GM18511 (cell line): ENCODE measurements at regions not wholly inside any gene's neighbourhood (a gene's known extent, or its start where the extent isn't known, plus 50 kb on each side); places are given as distances from the start of the nearest gene placed in this dataset.

ENCODE experiments used
- ATAC-seq: cut with Tn5 transposase; IDR thresholded peaks from one replicate; pipeline ENCODE4 v1.9.1; 2021; ENCODE audit warnings: mild to moderate bottlenecking, moderate library complexity; ENCODE audit not compliant: unreplicated experiment

DNA sequence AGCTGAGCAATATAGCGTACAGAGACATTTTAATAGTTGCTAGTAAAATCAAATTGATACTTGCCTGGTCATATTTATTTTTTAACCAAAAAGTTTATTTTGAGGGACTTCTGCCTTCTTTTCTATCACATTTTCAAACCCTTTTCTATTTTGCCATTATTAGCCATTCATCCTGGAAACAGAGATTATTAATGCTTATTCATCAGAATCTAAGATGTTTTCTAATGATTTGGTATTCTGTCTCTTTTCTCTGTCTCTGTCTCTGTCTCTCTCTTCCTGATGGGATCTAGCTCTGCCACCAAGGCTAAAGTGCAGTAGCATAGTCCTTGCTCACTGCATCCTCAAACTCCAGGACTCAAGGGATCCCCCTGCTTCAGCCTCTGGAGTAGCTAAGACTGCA lies 871.3 kb upstream of the CDH8 start:
- no peak for ATAC-seq

DNA sequence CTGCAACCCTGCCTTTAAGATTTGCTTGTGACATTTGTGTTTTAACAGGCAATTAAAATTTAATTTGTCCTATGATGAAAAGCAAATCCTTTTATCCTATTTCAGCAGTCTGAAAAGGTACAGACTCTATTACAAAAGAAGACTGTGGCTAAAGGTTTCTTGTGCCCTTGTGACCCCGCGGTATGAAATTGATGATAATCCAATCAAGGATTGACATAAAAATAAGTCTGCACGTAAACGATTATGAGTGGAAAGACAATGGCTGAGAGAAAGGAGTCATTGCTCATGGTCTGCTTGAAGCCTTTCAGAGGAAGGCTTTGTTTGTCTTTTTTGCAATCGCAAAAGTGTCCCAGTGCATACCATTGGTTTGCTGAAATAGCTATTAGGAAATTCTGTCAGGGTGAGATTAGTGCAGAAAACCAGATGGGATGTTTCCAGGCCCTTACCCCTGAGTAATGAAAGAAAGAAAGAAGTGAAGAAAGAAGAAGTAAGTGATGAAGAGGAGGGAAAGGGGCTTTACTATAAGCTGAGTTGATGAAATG lies 867.8 kb upstream of the CDH8 start:
- no peak for ATAC-seq

DNA sequence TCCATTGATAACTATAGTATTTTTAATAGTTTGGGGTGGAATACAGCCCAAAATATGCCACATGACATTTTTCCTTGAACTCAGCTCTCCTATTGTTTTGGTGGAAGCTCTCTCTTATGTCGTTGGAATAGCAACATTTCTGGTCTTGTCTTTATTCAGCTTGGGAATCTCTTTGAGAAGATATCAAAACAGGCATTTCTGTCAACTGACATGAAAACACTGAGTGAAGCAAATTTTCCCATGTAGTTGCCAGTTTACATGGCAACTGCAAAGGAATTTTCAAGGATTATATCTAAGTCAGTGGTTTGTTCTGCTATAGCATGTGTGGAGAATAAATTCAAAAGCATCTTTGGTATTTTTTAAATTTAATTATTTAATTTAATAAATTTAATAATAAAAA lies 863.5 kb upstream of the CDH8 start:
- ATAC-seq = no peak

DNA sequence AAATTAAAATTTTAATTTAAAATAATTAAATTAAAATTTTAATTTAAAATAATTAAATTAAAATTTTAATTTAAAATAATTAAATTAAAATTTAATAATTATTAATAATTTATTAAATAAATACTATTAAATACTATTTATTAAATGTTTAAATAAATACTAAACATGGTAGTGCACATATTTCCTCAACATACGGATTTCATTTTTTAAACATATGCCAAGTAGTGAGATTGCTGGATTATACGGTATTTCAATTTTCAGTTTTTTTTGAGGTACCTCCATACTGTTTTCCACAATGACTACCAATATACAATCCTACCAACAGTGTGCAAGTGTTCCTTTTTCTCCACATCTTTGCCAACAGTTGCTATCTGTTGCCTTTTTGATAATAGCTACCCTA lies 852.9 kb upstream of the CDH8 start:
- no peak for ATAC-seq

DNA sequence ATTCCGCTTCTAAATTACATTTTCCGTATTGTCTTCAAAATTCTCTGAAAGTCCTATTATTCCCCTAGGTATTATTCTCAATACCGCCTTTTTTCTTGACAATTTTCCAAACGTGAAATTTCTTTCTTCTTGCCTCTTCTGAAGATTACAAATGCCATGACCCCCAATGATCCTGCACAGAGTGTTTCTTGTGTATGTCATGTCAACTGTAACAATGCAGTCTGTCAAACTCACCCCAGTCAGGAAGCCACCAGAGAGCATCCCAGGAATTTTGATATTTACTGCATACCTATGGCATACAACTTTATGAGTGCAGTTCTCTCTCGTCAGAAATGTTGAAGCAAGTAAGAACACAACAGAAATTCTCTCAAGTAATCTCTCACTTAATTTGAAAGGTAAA lies 847.3 kb upstream of the CDH8 start:
- no peak for ATAC-seq

DNA sequence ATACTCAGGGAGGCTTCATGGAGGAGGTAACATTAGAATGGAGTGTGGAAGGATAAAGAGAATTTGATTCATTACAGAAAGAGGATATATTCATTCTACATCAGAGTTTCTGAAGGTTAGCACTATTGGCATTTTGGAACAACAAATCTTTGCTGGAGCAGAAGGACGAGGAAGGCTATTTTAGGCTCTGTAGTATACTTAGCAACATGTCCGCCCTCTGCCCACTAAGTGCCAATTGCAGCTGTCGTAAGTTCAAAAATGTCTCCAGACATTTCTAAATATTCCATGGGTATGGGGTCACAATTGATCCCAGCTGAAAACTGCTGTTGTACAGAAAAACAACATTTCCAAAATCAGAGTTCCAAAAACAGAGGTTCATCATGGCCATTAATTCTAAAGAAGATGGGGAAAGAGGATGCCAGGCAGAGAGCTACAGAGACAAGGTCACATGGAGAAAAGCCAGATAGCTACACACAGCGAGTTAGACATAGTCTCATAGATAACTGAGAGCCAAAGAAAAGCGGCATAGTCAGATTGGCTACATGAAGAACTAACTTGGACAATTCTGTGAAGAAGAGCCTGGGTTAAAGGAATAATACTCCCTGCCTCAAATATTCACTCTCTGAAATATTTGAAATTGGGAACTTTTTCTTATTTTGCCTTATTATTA lies 846.4 kb upstream of the CDH8 start:
- no peak for ATAC-seq

DNA sequence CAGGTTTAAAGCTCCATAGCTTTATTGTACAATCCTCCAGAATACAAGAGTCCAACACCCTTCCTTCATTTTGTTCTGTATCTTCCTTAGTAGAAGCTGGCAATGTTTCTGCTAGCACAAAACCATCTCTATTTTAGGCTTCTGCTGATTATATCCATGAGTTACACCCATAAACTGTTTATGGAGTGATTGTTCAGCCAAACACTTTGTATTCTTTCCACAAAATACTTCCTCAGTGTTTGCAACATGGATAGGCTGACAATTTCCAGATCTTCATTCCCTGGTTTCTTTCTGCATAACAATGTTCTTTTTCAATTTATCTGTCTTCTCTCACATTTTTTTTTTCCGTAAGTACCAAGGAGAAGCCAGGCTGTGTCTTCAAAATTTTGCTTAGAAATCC lies 839.9 kb upstream of the CDH8 start:
- no peak for ATAC-seq

DNA sequence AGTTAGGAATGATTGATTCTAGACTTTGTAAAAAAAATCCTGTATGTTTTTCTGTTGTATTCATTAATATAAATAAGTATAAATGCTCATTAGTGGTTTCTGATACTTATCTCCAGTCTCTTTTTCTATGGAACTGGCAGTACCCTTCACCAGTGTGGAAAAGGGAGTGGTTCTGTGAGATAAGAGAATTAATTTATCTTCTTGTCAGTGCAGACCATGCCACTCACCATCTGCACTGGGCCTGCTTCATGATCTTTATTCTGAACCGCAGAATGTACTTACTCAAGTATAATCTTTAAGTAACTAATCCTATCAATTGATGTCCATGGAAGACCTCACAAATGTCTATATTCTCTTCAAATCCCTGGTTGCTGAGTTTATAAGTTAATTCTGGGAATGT lies 836.1 kb upstream of the CDH8 start:
- no peak for ATAC-seq

DNA sequence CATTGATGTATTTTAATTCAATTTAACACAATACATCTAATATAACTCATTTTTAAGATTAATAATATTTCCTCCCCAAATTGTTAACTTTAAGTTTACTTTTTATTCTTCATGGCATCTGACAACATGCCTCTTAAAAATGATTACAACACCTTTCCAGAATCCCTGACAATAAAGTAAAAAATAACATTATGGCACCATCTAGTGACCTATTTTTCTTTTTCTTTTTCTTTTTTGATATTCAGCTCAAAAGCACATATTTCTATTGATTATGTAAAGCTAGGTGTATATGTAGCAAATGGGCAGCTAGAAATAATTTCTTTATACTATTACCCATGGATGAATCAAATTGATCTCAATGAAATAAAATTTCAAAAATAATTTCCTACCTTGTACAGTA lies 834.3 kb upstream of the CDH8 start:
- ATAC-seq = no peak

DNA sequence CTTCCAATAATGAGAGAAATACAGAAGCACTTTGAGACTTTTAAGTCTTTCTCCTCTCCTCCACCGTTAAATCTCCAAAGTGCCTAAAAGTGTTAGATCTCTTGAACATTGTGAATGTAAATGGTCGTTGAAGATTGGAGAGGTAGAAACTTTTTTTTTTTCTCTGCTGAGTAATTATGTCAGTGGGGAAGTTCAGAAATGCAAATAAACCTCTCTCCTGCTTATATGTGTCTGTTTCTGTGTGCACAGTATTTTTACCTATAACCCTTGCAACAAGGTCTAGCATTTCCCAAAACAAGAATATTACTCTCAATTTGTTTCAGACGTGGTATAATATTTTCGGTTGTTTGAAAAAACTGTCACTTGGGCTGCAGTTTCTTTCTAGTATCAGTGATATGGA lies 833.6 kb upstream of the CDH8 start:
- no peak for ATAC-seq

DNA sequence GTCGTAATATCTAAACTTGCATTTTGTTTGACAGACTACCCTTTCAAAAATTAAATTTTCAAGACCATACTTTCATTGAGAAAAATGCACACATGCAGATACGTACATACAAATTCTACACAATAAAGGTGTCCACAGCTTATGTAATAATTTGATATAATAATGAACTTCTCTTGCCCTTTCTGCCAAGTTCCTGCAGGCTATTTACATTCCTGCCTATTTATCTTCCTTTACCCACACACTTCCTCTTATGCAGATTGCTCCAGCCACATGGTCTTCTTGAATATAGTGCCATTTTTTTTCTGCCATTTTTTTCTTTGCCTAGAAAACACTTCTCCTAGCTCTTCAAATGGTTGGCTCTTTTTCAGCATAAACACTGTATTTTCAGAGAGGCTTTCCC lies 826.9 kb upstream of the CDH8 start:
- ATAC-seq = no peak

DNA sequence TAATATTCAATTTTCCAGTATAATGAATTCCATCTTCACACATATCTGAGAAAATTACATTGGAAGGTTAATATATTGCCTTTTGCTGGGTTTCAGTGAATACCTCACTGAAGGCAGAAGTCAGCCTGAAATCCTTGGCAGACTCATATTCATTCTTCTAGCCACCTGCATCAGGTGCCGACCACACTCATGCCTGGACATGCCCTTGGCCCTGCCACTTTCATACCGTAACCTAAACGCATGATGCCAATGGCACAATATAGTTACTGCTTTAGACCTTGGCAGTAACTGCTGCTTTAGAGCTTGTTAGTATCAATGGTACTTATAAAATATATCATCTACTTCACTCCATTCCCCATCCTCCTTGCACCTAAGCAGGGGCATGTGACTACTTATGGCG lies 817.6 kb upstream of the CDH8 start:
- ATAC-seq = no peak

DNA sequence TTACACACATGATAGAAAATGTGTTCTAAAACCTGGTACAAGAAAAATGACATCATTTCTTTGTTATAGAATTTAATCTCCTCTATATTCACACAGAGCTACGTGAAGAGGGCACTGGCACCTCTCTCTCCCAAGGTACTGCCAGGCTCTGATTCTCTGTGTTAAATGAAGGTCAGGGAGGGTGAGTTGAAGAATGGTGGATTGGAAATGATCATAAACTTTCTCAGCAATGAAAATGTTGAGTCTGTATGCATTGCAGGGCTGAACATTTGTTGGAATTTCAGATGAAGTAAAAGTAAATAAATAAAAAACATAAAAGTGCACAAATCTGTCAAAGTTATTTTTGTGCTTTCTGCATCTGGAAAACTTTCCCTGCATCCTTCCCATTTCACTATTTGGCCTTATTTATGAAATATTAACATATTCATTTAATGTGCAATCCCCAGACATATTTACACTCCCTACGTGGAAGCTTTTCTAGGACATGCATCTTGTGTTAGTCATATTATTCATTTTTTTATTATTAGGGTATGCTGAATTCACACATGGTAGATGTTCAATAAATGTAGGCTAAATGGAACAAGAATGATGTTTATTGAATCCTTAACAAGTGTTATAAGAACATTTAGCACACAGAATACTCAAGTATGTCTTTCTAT lies 810.3 kb upstream of the CDH8 start:
- ATAC-seq = no peak

DNA sequence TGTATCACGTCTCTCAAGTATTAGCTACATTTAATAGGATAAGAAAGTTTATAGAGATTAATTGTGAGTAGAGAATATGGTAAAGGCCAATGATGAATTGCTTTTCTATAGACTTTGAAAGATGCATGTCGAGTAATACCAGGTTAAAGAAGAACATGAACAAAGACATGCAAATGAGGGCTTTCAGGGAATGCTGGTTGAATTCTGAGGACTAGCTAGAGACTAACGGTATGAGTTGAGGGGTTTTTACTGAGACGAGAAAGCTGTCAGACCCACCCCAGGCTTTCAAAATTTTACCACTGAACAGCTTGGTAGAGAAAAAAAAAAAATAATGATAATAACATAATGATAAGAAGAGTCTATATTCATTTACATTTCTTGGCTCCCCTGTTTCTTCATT lies 796.0 kb upstream of the CDH8 start:
- no peak for ATAC-seq

DNA sequence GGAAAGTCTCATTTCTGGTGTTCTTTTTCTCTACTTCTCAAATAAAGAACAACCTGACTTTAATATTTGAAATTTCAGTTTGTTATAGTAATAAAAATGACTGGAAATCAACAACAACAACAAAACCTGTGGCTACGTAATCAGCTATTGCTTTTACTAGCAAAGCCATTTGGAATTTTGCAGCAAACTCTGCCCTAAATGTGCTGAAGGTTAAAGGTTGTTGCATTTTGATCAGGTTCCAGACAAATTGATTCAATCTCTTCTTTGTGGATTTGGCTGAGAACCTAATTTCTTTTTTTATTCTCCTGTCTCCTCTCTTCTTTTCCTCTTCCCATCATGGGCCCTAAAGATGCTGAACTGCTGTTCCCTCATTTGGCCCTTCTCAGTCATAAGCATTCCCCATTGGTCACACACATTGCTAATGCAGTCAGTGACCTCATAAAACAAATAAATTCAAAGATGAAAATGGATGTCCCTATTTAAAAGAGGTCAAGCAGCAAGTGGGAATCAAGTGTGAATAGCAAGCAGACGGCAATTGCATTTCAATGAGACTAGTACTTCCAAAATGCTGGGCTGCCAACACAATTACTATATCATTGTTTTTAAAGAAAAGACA lies 795.1 kb upstream of the CDH8 start:
- no peak for ATAC-seq

DNA sequence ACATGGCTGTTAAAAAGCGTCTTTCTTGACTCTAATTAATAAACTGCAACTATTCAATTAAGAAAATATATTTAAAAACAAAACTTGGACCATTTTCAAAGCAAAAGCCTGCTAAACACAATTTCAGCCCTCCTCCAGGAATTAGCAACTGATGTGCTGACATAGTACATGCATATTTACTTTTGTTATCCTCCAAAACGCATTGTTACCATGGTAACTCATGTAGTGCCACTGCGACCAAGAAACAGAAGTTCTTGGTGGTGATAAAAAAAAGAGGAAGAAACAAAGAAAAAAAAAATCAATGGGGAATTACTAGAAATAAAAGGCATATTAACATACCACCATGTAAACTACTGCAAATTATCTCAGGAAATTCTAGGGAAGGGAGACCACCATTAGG lies 793.4 kb upstream of the CDH8 start:
- no peak for ATAC-seq

DNA sequence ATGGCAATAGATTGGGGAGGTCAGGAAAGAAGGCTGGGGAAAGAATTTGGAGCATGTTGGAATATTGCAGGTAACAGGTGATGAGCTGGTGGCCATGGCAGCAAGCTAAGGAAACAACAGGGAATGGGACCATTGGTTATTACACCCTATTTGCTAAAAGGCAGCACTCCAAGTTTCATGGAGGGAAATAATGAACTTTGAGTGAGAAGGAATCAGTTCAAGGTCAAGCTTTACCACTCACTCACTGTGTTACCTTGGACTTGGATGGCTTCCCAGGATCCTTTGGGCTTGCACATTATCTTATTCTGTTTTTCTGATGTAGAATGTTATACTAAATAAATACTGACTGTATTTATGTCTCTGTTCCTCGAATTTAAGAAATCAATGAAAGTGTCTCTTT lies 792.8 kb upstream of the CDH8 start:
- ATAC-seq = no peak

DNA sequence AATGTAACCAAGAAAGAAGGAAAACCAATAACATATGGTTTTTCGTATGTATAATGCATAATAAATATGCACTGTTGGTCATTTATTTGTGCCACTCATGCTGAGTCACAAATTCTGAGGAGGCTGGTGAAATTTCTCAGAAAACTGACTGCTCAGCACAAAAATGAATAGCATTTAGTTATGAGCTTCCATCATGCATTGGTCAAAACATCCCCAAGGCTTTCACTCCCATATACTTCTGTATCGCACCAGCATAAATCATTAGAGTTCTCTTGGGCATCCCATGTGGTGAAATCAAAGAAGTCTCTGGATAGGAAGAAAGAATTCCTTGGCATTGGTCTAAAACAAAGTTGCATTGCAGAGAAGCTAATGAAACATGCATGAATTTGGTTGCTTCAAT lies 785.6 kb upstream of the CDH8 start:
- ATAC-seq = no peak

DNA sequence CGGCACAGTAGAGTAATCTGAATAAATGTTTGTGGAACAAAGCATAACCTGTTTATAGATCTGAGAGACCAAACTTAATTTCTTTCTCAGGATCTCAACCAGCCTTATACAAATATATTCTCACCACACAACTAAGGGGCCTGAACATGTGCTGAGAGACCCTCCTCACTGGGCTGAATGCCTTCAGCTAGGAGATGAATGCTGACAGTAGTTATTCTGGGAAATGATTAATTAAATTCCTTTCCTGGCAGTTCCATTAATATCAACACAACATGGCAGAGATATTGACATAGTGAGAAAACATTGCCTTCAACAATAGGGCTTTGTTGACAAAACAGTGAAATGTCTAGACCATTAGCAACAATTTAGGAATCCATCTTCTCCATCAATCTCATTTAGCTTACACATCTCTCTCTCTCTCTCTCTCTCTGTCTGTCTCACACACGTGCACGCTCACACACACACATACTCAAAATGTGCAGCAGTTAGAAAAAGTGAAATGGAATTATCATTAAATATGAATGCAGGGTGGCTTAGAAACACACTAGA lies 780.8 kb upstream of the CDH8 start:
- no peak for ATAC-seq

DNA sequence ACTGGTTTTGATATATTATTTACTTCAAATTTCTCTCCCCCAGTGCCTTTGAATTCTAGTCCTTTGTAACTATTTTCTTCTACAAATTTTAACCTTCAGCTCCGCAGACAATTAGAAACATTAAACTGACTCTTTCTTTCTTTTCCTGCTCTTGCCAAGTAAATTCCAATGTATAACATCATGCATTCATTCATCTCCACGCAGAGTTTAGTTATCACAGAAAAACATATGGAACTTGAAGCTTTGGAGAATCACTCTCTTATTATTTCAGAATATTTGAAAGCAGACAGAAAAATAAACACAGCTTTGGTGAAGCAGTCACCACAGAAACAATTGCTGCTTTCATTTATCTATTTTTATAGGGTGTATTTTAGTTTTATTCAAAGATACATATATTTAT lies 778.7 kb upstream of the CDH8 start:
- ATAC-seq = no peak

DNA sequence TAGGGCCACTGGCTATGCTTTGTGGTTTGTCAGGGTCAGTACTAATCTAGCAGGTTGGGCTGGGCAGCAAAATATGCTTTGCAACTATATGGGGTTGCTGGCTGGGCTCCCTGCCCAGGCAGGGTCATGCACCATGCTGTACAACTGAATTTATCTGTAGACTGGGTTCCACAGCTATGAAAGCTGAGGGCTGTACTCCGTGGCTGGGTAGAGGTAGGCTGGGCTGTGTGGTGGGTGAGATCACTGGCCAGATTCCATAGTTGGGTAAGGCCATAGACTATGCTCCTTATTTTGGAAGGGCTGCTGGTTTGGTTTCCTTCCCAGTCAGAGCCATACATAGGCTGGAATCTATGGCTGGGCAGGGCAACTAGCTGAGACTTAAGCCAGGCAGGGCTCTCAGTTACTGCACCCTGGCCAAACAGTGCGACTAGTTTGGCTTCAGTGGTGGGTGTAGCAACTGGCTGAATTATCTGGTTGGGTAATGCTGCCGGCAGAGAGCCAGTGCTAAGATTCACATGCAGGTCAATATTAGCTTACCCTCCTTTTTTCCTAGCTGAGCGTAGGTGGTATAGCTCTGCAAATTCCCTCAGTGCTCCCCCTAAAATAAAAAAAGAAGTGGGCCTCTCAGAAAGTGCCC lies 769.1 kb upstream of the CDH8 start:
- no peak for ATAC-seq

DNA sequence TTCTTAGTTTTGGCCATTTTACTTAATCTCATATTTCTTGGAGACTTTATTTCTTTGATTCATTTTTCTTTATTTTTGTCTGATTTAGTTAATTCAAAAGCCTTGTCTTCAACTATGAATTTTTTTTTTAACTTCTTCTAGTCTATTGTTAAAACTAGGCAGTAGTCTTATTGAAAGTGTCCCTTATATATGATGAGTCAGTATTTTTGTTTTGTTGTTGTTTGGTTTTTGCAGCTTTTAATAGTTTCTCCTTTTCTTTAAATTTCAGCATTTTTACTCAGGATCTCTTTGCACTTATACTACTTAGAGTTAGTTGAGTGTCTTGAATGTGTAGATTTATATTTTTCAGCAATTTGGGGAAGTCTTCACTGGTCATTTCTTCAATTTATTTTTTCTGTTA lies 758.5 kb upstream of the CDH8 start:
- no peak for ATAC-seq
